Myocyte (in vitro differentiated cells): ENCODE measurements at regions not wholly inside any gene's neighbourhood (a gene's known extent, or its start where the extent isn't known, plus 50 kb on each side); places are given as distances from the start of the nearest gene placed in this dataset.

ENCODE experiments used
- DNase-seq: peaks from one replicate; pipeline ENCODE4 v3.0.0-alpha.2; 2012; ENCODE audit warnings: low read depth

DNA sequence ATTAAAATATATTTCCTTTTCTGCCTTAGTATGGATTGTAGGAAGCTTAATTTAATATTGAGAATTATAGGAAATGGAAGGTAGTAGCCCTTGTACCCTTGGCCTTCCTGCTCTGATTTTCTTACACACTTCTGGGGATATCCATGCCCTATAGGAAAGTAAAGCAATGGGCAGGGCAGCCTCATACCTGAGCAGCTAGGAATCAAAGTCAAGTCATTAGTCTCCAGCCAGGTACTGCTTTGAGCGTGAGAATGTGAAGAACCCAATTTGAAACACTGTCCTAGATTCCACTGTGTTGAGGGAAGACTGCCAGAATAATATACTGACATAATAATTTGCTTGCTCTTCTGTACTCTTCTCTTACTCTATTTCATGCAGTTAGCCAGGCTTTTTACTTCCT lies 51.0 kb upstream of the L3MBTL3 start:
- no peak for DNase-seq

DNA sequence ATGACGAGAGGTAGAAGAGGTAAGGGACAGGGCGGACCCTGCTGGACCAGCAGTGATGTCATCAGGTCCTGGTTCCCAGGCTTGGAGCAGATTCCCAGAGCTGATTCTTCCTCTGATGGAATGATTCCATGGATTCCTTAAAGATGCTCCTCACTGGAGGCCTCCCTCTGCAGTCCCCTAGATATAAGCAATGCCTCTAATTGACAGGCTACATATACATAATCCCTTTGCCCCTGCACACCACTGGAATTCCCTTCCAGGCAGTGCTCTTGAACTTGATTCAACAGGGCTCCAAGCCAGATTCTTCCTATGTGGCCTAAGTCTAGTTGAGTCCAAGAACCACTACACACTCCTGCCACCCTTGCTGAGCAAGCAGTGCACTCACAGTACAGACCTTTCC lies 52.3 kb upstream of the L3MBTL3 start:
- DNase-seq: no peak

DNA sequence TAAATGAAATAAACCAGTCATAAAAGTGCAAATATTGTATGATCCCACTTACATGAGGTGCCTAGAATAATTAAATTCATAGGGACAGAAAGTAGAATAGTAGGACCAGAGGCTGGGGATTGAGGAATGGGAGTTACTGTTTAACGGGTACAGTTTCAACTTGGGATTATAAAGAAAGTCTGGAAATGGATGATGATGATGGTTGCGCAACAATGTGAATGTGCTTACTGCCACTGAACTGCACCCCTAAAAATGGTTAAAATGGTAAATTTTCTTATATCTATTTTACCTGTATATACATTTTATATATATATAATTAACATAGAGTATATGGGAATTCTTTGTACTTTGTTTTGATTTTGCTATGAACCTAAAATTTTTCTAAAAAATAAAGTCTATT lies 53.3 kb upstream of the L3MBTL3 start:
- no peak for DNase-seq

DNA sequence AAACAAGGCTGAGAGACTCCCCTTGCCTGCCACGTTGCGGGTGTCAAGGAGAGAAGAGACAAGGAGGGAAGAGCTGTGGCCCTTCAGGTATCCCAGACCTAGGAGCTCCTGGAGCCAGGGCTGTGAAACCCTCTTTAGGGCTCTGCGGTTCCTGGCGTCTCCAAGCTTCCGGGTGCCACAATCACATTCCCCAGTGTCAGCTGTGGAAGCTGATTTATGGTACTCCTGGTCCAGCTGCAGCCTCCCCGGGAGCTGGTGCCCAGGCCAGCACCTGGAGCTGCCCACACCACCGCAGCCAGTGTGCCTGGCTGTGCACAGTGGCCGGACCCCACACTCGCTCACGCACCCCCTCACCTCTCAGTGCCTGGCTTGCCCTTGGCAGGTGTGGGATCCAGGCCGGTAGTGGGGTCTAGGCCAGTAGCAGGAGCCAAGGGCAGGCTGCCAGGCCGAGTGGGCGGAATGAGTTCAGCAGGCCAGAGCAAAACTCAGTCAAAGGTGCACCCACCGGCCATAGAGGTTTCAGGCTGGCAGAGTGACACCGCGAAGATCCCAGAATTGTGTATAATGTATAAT lies 58.9 kb upstream of the L3MBTL3 start:
- no peak for DNase-seq

DNA sequence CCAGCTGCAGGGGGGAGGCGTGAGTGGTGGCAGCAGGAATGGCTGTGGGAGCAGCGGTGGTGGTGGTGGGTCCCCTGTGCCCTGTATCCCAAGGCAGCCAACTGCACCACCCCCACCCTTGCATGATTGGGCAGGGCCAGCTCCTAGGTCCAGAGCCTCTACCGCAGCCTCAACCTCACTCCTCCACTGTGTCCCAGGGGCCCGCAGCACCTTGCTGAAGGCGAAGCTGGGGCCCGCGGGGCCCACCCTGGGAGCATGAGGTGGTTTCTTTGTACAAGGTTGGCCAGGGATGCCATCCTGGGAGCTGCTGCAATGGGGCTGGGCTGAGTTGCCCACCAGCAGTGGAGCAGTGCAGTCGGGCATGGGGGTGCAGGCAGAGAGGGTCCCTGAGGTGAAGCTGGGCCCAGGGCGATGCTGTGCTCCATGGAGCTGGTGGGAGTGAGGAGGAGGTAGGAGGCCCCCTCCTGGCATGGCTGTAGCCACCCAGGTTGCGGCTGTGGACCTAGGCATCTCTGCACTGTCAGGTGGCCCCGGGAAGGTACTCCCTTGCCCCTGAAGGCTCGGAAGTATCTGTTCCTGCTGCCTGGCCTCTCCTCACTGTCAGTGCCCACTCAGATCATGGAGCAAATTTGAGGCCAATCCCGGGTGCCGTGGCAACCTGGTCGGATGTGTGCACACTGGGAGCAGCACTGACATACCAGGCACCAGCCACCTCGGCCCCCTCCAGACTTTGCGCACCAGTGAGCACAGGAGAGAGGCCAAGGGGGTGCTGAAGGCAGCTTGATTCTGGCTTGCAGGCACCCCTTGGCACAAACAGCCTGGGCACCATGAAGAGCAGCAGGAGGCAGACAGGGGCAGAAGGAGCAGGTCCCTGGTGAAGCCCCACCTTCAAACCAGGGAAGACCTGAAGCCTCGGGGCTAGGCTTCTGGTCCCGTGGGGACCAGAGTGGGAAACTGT lies 60.2 kb upstream of the L3MBTL3 start:
- DNase-seq: no peak

DNA sequence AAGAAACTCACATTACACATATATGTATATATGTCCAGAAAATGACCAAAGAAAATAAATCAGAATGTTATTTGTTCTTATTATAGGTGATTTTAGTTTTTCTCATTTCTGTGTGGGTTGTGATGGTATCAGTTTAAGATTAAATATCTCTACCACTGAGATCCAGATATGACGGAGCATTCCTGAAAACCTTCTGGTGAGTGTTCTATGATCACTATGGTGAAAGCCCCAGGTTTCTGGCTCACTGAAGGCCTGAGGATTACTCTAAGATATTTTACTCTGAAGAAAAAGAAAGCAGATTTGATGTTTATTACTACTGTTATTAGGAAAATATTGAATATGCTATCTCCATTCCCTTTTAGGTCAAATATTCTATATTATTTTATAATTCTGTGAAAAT lies 62.8 kb upstream of the L3MBTL3 start:
- no peak for DNase-seq

DNA sequence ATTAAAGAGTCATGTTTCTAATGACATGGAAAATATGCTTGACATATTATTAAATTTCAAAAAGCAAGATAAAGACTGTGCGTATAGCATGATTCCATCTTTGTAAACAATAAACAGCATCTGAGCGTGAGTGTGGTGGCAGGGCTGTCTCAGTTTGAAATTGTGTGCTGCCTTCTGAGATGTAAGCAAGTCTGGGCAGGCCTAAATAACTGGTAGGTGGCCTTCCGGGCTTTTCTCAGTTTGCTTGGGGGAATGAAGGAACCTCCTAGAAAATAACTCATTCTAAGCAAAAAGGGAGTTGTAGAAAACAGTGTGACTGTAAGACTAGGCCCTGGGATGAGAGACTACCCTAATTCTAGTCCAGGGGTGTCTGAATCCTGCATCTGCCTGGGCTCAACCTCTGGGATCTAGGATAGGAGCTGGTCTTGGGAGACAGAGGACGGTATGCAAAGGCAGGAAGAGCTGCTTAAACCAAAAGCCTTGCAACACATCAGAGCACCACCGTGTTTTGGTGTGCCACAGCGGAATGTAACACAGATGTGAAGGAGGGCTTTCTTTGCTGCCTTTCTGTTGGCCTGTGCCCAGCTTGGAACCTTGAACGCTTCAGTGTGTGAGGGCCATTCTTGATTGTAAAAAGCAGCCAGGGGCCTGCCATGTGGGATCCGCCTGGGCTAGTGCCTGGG lies 63.5 kb upstream of the L3MBTL3 start:
- DNase-seq: no peak

DNA sequence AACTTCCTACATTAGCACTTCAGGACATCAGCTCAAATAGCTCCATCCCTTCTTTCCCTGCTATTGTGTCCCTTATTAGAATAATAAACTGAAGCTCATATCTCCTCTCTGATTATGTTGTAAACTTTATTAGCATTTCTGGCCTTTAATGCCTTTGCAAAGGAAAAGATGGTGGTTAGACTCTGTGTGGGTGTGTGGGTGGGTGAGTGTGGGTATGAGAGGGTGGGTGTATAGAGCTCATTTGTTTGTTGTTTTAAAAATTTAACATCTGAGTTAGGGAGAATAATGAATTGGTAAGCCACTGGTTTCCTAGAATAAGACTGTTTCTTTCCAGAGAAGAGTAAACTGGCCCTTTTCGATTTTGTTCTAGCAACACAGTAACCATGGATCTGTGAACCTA lies 70.6 kb upstream of the L3MBTL3 start:
- DNase-seq: no peak

DNA sequence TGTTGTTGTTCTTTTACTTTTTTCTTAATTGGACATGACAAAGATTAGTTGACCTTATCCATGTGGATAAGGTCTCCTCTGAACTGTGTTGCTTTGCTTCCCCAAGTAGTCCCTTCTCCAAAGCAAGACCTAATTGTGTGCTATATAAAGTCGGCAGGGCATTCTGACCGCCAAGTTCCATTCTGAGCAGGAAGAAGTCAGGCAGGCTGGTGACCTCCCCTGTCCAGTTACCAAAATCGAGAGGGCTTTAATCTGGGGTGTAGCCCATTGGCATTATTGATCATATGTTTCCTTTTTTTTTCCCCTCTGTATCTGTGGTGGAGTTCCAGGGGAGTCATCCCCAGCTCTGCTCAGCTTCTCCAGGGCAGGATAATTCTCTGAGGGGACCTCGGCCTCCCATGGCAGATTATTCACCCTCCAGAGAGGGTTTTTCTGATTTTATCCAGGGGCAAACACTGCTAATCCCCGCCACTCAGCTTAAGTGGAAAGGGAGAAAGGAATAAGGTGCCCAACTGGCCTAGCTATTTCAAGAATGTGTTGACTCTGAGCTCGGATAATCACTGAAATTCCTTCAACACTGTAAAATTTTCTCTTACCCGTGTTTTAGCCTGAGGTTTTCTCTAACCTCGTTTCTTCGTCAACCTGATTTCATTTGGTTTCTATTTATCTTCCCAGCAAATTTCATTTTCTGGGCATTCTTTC lies 71.8 kb upstream of the L3MBTL3 start:
- no peak for DNase-seq

DNA sequence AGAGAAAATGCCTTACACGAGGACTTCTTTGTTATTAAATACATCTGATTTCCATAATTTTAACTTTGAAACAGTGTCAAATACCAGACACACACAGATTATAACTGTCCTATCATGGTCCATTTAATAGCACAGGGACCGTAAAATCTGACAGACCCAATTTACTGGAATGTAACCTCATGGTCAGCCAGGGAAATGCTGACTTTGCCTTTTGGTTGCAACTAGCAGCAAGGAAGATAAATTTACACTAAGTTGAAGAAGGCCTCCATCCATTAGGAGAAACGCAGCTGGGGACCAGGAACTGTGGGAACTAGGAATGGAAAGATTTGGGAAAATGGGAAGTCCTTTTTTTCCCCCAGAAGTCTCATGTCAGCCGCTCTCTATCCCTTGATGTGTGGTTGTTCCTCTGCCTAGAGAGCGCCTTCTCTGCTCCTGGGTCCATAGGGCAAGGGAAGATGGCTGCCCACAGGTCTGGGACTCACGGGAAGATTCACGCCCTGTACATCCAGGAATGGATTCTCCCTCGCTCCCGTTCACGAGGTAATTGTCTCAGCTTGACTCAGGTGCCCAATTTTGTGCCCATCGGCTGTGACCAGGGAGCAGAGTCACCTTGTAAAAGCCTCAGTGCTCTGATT lies 74.6 kb upstream of the L3MBTL3 start:
- no peak for DNase-seq

DNA sequence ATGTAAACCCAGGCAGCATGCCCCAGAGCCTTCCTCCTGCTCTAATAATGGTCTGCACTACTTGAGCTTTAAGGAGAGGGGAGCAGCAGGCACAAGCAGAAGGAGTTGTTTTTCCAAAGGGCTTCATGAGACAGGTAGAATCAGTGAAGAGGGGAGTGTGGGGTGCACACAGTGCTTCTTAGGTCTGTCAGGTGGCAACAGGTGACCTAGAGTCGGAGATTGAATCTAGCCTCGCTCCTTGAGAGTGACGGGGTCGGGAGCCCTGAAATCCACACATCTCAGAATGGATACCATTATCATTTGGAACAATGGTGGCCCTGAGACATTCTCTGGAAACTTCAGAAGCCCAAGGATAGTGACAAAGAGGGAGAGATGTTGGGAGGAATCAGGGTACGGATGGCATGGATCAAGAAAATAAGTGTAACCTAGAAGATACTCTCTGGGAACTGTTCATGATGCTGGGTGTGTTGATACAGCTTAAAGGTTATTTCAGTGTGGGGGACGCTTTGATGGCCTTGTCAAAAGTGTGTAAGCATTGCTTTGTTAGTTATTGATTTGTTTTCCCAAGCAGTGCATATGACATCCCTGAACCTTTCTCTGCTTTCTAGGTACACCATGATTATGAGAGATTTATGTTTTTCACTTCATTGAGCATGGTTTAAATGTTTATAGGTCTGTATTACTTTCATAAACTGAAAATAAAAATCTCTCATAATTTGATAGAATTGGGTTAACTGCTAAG lies 77.8 kb upstream of the L3MBTL3 start:
- no peak for DNase-seq

DNA sequence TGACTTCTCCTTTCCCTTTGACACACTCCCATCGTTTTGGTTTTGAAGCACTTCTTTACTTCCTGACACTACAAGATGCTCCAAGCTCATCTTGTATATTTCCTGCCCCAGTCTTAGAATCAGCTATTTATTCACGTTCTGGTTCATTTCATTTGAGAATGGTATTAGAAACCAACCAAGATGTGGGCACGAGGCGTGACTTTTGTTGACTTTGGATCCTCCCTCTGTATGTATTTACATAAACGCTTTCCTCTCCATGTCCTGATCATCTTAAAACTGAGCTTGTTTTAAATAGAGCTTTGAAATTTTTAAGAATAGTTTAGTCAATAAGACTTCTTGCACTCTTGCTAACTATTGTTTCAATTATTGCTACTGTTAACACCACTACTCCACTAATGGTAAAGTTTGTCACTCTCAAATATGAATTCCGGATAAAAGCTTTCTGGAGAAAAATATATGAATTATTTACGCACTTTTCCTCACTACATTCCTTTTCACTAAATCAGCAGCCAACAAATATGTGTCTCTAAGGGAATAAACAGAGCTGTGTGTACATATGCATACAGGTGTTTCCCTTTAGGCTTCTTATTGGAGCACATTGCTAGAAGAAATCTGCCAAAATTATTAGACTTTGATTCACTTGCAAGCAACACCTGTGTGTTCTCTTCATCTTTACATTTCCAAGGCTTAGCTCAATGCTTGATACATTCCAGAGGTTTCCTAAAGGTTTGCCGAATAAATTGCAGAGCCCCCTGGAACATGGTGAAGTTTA lies 77.3 kb upstream of the TMEM244 start:
- DNase-seq: no peak

DNA sequence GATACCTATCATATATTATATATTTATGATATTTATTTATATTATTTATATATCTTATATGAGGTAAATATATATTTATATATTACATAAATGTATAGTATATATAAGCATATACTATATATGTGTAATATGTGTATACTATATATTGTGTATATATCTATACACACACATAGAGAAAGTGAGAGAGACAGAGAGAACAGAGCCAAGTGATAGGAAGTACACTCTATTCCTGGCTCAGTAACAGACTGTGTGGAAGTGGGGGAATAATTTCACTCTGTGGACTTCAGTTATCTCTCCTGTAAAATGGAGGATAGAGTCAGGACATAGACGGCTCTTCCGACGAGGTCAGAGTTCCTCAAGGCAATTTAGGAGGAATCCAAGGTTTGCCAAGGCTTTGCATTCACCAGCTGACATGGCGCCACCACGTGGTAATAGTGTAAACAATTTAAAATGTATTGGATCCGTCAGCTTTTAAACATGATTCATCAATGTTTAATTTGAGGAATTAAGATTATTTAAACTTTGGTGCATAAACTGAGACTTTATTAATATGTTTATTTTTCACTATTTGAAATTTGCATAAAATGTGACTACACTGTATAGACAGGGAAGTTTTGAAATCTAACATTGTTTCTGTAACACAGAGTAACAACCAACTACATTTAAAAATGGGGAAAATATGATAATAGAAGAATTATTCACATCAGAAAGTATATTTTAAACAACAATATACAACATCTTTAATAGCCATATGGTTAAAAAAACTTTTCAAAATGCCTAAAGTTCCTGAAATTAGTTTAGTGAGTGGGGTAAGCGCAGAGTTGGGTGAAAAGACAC lies 75.4 kb upstream of the TMEM244 start:
- peak; percentile 82 for DNase-seq

DNA sequence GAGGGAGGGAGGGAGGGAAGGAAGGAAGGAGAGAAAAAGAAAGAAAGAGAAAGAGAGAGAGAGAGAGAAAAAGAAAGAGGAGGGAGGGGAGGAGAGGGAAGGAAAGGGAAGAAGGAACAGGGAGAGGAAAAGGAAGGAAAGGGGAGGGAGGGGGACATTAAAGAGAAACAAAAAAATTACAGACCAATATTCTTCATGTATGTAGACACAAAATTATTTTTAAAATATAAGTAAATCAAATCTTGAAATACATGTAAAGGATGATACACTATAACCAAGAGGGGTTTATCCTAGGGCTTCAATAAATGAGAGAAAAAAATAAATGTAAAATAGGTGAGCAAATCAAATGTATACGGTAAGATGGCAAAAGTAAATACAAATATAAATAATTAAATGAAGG lies 71.2 kb upstream of the TMEM244 start:
- no peak for DNase-seq

DNA sequence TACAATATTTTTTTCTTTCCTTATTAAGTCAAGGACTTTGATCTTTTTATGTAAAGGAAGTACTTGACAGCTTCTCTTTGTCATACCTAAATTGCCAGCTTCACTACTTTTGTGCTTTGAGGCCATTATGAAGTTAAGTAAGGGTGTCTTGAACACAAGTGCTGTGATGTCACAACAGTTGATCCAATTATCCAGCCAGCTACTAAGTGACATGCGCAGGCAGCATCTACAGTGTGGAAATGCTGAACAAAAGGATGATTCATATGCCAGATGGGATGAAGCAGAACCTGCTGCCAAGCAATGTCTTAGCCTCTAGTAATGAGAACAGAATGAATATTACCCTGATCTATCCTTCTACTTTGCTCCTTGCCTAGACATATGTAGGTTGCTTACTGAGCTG lies 68.3 kb upstream of the TMEM244 start:
- peak; percentile 73 for DNase-seq

DNA sequence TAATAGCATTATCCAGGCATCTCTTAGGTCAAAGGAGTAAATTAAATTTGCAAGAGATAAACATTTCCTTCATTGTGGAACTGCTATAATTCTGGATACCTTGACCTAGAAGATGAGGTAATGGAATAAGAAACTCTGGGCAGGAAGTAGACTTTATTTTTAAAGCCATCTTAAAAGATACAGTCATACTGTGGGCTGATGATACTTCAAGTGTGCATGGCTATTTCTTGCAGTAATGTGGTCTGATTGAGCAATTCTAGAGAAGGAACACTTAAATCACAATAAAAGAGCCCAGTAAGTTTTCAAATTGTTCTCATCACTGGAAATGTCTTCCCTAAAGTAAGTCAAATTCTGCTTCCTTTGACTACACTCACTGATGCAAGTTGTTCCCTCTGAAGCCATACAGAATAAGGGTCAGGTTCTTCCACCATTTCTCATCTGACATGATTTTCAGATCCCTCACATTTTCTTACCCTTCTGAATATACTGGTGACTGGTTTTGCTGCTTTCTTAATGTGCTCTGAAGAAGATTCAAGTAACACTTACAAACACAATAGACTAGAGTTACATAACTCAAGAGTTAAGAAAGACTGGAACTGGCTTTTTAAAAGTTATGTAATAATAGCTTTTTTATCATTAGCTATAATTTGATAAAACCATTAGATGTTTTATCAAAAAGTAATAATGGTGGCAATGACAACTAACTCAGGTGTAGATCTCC lies 62.6 kb upstream of the TMEM244 start:
- no peak for DNase-seq

DNA sequence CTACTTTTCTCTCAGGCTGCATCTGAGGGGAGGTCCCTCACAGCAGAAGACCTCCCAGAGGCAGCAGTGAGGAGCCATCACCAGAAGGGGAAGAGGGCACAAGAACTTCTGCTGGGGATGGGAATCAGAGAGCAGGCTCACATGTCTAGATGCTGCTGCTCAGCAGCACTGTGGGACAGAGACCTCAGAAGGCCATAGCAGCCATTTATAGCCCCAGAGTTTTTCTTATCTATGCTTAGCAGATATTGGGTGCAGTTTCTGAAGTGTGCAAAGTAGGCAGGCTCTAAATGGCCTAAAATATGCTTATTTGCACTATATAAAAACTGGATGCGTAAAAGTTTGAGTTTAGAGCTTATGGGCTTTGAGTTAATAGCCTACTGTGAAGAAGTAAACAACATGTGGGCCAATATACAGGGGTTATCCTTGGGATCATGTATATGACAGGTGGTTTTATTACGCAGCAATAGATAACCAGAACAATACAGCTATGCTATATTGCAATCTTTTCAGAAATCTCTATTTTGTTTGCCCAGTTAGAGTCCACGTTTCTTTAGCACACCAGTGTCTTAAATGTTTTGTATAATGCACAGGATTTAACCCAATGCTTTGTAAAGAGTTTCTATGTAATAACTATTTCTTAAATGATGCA lies 60.2 kb upstream of the TMEM244 start:
- no peak for DNase-seq
